HL-60 (cell line): ENCODE measurements at regions not wholly inside any gene's neighbourhood (a gene's known extent, or its start where the extent isn't known, plus 50 kb on each side); places are given as distances from the start of the nearest gene placed in this dataset.
A peak's percentile ranks its signal among the peaks of the same experiment; 100 is the strongest.

Experiments
- DNase-seq, 2 experiments: peaks; one replicate each; pipeline ENCODE4 v3.0.0-alpha.2; 2010 to 2020; ENCODE audit warnings: low read depth in 1 of 2, low spot score in 1 of 2
- H3K27ac ChIP-seq: fragments of 250-450 bp; sonication (Bioruptor Pico); replicated peaks from 2 replicates; pipeline ENCODE4 v1.5.1; 2020; ENCODE audit warnings: mild to moderate bottlenecking, moderate library complexity
- H3K27me3 ChIP-seq: fragments of 250-450 bp; sonication (Bioruptor Pico); 2 replicates; pipeline ENCODE4 v1.5.1; 2021; ENCODE audit warnings: mild to moderate bottlenecking, moderate library complexity; ENCODE audit not compliant: insufficient read depth, poor library complexity, severe bottlenecking
- H3K4me3 ChIP-seq: replicated peaks from 2 replicates; pipeline ENCODE4 v1.5.1; 2011; ENCODE audit warnings: mild to moderate bottlenecking, control low read depth, low read length; ENCODE audit not compliant: insufficient read depth
- GABPA ChIP-seq: IDR thresholded peaks from 2 replicates; pipeline ENCODE4 v1.6.1; 2012; ENCODE audit warnings: low read depth
- POLR2AphosphoS5 ChIP-seq: IDR thresholded peaks from 2 replicates; pipeline ENCODE4 v1.6.1; 2012; ENCODE audit warnings: low read depth
- SPI1 ChIP-seq: IDR thresholded peaks from 2 replicates; pipeline ENCODE4 v1.6.1; 2012; ENCODE audit warnings: low read depth, mild to moderate bottlenecking, borderline replicate concordance
- TF ChIP-seq, protein P1 (sequence below): IDR thresholded peaks from one replicate; pipeline ENCODE4 v1.5.1; 2011; ENCODE audit warnings: low read length, control low read depth, inconsistent platforms; ENCODE audit not compliant: insufficient read depth
- TF ChIP-seq, protein P2 (sequence below): IDR thresholded peaks from 2 replicates; pipeline ENCODE4 v1.6.1; 2012; ENCODE audit warnings: low read depth; ENCODE audit not compliant: insufficient replicate concordance

DNA sequence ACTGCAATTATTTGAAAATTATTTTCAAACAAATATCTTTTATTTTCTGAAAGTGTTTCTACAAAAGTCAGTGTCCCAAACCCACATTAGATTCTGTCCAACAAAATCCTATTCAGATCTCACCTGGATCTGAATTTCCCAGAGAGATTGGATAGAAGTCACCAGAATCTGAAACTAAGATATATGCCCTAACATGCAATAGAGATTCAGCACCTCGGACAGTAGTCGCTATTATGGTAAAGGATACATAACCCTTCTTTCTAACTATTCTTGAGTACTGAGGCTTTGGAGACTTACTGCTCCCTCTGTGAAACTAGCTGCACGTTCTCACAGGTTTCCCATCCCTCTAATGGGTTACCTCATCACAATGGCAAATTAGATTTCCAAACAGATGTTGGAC is 151.4 kb downstream of the ID4 start:
- Histone ChIP-seq H3K27me3 (no peaks in the 10 kb centered on the region), H3K27ac (no peak overlapping the region), H3K4me3 (no peak overlapping the region)
- DNase-seq: no peak
- TF ChIP-seq, protein P1, sequence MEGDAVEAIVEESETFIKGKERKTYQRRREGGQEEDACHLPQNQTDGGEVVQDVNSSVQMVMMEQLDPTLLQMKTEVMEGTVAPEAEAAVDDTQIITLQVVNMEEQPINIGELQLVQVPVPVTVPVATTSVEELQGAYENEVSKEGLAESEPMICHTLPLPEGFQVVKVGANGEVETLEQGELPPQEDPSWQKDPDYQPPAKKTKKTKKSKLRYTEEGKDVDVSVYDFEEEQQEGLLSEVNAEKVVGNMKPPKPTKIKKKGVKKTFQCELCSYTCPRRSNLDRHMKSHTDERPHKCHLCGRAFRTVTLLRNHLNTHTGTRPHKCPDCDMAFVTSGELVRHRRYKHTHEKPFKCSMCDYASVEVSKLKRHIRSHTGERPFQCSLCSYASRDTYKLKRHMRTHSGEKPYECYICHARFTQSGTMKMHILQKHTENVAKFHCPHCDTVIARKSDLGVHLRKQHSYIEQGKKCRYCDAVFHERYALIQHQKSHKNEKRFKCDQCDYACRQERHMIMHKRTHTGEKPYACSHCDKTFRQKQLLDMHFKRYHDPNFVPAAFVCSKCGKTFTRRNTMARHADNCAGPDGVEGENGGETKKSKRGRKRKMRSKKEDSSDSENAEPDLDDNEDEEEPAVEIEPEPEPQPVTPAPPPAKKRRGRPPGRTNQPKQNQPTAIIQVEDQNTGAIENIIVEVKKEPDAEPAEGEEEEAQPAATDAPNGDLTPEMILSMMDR: no peak
- TF ChIP-seq, protein P2, sequence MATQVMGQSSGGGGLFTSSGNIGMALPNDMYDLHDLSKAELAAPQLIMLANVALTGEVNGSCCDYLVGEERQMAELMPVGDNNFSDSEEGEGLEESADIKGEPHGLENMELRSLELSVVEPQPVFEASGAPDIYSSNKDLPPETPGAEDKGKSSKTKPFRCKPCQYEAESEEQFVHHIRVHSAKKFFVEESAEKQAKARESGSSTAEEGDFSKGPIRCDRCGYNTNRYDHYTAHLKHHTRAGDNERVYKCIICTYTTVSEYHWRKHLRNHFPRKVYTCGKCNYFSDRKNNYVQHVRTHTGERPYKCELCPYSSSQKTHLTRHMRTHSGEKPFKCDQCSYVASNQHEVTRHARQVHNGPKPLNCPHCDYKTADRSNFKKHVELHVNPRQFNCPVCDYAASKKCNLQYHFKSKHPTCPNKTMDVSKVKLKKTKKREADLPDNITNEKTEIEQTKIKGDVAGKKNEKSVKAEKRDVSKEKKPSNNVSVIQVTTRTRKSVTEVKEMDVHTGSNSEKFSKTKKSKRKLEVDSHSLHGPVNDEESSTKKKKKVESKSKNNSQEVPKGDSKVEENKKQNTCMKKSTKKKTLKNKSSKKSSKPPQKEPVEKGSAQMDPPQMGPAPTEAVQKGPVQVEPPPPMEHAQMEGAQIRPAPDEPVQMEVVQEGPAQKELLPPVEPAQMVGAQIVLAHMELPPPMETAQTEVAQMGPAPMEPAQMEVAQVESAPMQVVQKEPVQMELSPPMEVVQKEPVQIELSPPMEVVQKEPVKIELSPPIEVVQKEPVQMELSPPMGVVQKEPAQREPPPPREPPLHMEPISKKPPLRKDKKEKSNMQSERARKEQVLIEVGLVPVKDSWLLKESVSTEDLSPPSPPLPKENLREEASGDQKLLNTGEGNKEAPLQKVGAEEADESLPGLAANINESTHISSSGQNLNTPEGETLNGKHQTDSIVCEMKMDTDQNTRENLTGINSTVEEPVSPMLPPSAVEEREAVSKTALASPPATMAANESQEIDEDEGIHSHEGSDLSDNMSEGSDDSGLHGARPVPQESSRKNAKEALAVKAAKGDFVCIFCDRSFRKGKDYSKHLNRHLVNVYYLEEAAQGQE: peak; percentile 94

DNA sequence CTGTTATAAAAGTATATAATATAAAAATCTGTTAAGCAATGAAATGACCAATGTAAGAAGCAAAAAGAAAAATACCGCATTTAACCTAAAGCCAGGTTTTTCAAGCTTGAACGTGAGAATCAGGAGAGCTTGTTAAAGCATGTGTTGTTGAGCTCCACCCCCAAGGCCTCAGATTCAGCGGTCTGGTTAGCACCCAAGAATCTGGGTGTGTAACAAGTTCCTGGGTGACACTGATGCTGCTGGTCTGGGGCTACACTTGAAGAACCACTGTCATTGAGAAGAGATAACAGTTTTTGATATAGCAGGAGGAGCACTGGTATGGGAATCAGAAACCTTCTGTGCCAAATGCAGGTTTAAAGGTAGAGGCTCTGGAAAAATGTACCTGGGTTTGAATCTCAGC is 154.0 kb downstream of the ID4 start:
- TF ChIP-seq, protein P2: no peak
- TF ChIP-seq GABPA (no peak), SPI1 (no peak), POLR2AphosphoS5 (no peak)
- TF ChIP-seq, protein P1: no peak
- DNase-seq: no peak
- H3K27me3 ChIP-seq: no peaks in the 10 kb centered on the region
- no peak overlapping the region for H3K27ac ChIP-seq
- H3K4me3 ChIP-seq: no peak overlapping the region

DNA sequence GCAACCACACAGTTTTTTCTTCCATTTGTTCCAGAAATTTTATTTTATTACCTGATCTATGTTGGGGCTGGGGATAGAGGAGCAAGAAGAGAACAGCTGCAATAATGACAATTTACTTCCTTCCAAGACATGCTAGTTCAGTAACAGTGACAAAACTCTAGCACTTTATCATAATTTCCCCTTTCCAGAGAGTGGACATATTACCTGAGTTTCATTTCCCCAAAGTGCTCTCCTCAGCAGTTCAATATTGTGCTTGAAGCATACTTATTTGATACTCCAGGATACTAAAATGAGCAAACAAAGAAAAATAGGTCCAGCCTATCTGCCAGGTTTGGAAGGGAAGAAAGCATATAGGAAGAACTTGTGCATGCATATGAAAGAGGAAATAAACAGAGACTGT is 157.7 kb downstream of the ID4 start:
- Histone ChIP-seq H3K27ac (no peak overlapping the region), H3K4me3 (no peak overlapping the region), H3K27me3 (no peaks in the 10 kb centered on the region)
- no peak for DNase-seq
- TF ChIP-seq, protein P2: no peak
- TF ChIP-seq POLR2AphosphoS5 (no peak), GABPA (no peak), SPI1 (no peak)
- TF ChIP-seq, protein P1: no peak
